Spleen (tissue), 7 donors: ENCODE measurements at regions not wholly inside any gene's neighbourhood (a gene's known extent, or its start where the extent isn't known, plus 50 kb on each side); places are given as distances from the start of the nearest gene placed in this dataset.

Experiments used
- POLR2A ChIP-seq, 3 donors: fragments of 450-650 bp; IDR thresholded peaks; one replicate each; pipeline ENCODE4 v1.5.1; 2017; ENCODE audit warnings: antibody characterized with exemption in 3 of 3, mild to moderate bottlenecking in 1 of 3
- POLR2AphosphoS5 ChIP-seq, 3 donors: sonication (generic); formaldehyde crosslinking; IDR thresholded peaks; one replicate each; pipeline ENCODE4 v1.5.1; 2017; ENCODE audit warnings: antibody characterized with exemption in 3 of 3
- TF ChIP-seq, protein P1 (sequence below), 11 experiments: fragments of 200-600 bp in 7 of 11; fragments of 450-650 bp in 4 of 11; sonication (generic) in 4 of 11; IDR thresholded peaks in 8 of 11; conservative IDR thresholded peaks in 3 of 11; 1 replicate in 7 of 11; 2 replicates in 4 of 11; pipeline versions ENCODE4 v1.4.0 to v1.8.0; 2016 to 2021; ENCODE audit warnings: antibody characterized with exemption in 11 of 11, inconsistent platforms in 4 of 11, mild to moderate bottlenecking in 1 of 11
- donor health status: DM: no; HTN: no; CAD: no; lungs with moderate emphysema.
- donor health status: DM: no; HTN: no; CAD: no.
- donor health status: DM: no; HTN: no; CAD: no.

DNA sequence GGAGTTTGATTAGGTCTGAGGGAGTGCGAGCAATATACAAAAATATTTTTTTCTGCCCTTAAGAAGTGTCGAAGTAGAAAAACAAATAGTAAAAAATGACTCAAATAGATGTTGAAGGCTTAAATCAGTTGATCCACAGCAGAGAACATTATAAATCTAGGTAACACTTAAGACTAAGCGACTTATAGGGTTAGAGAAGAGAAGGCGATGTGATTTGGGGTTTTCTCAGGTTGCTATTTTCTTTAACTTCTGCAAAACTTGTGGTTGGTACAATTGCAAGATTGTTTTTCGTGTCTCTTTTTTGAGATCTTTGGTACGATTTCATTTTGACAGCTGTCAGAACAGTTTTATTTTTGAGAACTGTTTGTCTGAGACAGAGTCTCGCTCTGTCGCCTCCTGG lies 1479.5 kb downstream of the PCDH7 start:
- TF ChIP-seq, protein P1, sequence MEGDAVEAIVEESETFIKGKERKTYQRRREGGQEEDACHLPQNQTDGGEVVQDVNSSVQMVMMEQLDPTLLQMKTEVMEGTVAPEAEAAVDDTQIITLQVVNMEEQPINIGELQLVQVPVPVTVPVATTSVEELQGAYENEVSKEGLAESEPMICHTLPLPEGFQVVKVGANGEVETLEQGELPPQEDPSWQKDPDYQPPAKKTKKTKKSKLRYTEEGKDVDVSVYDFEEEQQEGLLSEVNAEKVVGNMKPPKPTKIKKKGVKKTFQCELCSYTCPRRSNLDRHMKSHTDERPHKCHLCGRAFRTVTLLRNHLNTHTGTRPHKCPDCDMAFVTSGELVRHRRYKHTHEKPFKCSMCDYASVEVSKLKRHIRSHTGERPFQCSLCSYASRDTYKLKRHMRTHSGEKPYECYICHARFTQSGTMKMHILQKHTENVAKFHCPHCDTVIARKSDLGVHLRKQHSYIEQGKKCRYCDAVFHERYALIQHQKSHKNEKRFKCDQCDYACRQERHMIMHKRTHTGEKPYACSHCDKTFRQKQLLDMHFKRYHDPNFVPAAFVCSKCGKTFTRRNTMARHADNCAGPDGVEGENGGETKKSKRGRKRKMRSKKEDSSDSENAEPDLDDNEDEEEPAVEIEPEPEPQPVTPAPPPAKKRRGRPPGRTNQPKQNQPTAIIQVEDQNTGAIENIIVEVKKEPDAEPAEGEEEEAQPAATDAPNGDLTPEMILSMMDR (IDR thresholded peaks at IDR 0.05 in 8 of 11, conservative IDR thresholded peaks at IDR 0.05 in 3 of 11): no peak
- no peak for TF ChIP-seq POLR2AphosphoS5 (IDR thresholded peaks at IDR 0.05)
- TF ChIP-seq POLR2A (IDR thresholded peaks at IDR 0.05): no peak
